ENCODE measurements at regions not wholly inside any gene's neighbourhood (a gene's known extent, or its start where the extent isn't known, plus 50 kb on each side); places are given as distances from the start of the nearest gene placed in this dataset.

DNA sequence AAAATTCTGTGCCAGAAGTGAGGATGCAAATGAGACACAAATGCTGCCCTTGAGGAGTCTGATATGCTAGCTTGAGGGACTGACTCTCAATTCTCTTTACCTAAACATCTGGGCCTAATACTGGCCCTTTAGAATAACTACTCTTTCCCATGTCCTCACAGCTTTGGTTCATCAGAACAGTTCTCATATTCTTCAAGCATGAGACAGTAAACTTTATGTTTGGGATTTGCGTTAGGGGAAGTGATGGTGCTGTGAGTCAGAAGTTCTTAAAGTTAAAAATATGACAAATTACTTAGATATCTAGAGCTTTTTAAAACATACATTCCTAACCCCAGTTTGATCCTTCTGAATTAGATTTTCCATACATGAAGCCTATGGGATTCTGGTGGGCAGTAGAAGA lies 665.0 kb upstream of the RGMB start:
- TF ChIP-seq SUZ12 (IDR thresholded peaks at IDR 0.05) (no peak), BHLHE40 (IDR thresholded peaks at IDR 0.05; ENCODE audit: borderline replicate concordance) (no peak)
